Karpas-422 (cell line): ENCODE measurements at regions not wholly inside any gene's neighbourhood (a gene's known extent, or its start where the extent isn't known, plus 50 kb on each side); places are given as distances from the start of the nearest gene placed in this dataset.

ENCODE experiments used
- DNase-seq: peaks from one replicate; pipeline ENCODE4 v3.0.0-alpha.2; 2015
- H2AFZ ChIP-seq: fragments of 200-600 bp; sonication (generic); 2 replicates; pipeline ENCODE4 v1.6.1; 2014; ENCODE audit warnings: antibody characterized with exemption, low read length, mixed read lengths
- H3K27ac ChIP-seq: fragments of 200-600 bp; sonication (generic); 2 replicates; pipeline ENCODE4 v1.5.1; 2014; ENCODE audit warnings: mild to moderate bottlenecking, low read length, moderate library complexity
- H3K27me3 ChIP-seq: fragments of 200-600 bp; sonication (generic); 2 replicates; pipeline ENCODE4 v1.6.1; 2014; ENCODE audit warnings: low read length, mixed read lengths
- H3K36me3 ChIP-seq: fragments of 200-600 bp; sonication (generic); 2 replicates; pipeline ENCODE4 v1.6.1; 2014; ENCODE audit warnings: low read length, mixed read lengths; ENCODE audit not compliant: insufficient read depth
- H3K4me1 ChIP-seq: fragments of 200-600 bp; sonication (generic); 2 replicates; pipeline ENCODE4 v1.6.1; 2014; ENCODE audit warnings: mild to moderate bottlenecking, low read length, mixed read lengths
- H3K4me2 ChIP-seq: fragments of 200-600 bp; sonication (generic); 2 replicates; pipeline ENCODE4 v1.6.1; 2014; ENCODE audit warnings: low read length, low read depth, mild to moderate bottlenecking; ENCODE audit not compliant: poor library complexity, severe bottlenecking
- H3K4me3 ChIP-seq: fragments of 200-600 bp; sonication (generic); 2 replicates; pipeline ENCODE4 v1.5.1; 2014; ENCODE audit warnings: mild to moderate bottlenecking, antibody characterized with exemption, low read length, mixed read lengths
- H3K79me2 ChIP-seq: fragments of 200-600 bp; sonication (generic); 2 replicates; pipeline ENCODE4 v1.6.1; 2014; ENCODE audit warnings: mild to moderate bottlenecking, low read length, mixed read lengths
- H3K9ac ChIP-seq: fragments of 200-600 bp; sonication (generic); 2 replicates; pipeline ENCODE4 v1.6.0; 2014; ENCODE audit warnings: low read length
- H3K9me2 ChIP-seq: fragments of 200-600 bp; sonication (generic), shearing (Covaris generic); replicated peaks from 2 replicates; pipeline ENCODE4 v1.6.0; 2014; ENCODE audit warnings: mild to moderate bottlenecking, low read length, moderate library complexity; ENCODE audit not compliant: insufficient read depth
- H3K9me3 ChIP-seq: fragments of 300-700, 200-600 bp; sonication (generic); 2 replicates; pipeline ENCODE4 v1.6.1; 2014; ENCODE audit warnings: low read length, mixed read lengths
- H4K20me1 ChIP-seq: fragments of 200-600 bp; sonication (generic); 2 replicates; pipeline ENCODE4 v1.6.1; 2014; ENCODE audit warnings: mild to moderate bottlenecking, antibody characterized with exemption, low read length, low read depth; ENCODE audit not compliant: insufficient read depth

DNA sequence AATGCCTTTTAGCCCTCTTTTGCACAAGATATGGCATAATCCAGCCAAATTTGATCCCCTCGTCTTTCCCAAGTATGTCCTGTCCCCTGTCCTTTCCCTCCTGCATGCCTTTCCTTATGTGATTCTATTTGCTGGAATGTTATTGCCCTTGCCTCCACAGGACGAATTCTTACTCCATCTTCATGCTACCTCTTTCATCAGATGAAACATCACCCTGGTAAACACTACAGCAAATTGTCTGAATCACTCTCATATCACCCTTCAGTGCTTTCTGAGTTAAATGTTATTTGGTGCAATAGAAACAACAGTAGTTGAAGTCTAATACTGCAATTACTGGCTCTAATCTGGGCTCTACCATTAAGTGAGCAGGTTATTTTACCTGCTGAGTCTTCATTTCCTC, 52.2 kb upstream of the FAT1 start:
- Histone ChIP-seq H3K79me2 (no peaks in the 10 kb centered on the region), H2AFZ (no peak overlapping the region), H3K9me2 (no peaks in the 10 kb centered on the region), H3K27ac (no peak overlapping the region), H3K9ac (no peak overlapping the region), H3K4me1 (peaks cover 8% of the 10 kb centered on the region), H3K4me3 (no peak overlapping the region), H3K36me3 (no peaks in the 10 kb centered on the region), H3K4me2 (no peak overlapping the region), H4K20me1 (no peaks in the 10 kb centered on the region), H3K9me3 (no peaks in the 10 kb centered on the region), H3K27me3 (no peaks in the 10 kb centered on the region)
- DNase-seq: no peak

DNA sequence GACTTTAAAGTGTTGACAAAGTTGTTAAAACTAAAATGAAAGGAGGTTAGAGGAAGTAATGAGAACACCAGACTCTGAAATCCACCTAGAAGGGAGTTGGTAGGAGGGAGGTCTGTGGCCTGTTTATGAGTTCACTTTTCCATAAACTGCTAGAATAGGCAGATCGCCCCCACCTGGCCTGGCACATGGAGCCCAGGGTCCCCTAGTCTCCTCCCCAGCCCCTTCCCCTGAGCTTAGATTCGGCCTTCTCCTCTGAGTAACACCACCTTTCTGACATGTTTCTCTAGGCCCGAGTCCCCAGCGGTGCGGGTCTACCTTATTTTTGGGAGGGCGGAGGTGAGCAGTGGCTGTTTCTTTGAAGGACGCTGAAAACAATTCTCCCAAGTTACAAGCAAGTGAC, 54.5 kb upstream of the FAT1 start:
- Histone ChIP-seq H3K79me2 (no peaks in the 10 kb centered on the region), H3K27me3 (no peaks in the 10 kb centered on the region), H3K4me2 (no peak overlapping the region), H3K4me1 (peaks cover 8% of the 10 kb centered on the region), H3K27ac (no peak overlapping the region), H3K9me3 (no peaks in the 10 kb centered on the region), H3K9me2 (no peaks in the 10 kb centered on the region), H3K4me3 (no peak overlapping the region), H3K36me3 (no peaks in the 10 kb centered on the region), H3K9ac (no peak overlapping the region), H2AFZ (no peak overlapping the region), H4K20me1 (no peaks in the 10 kb centered on the region)
- DNase-seq: no peak

GRCh38 chr4:186780291-186781031, 56.8 kb upstream of the FAT1 start:
- Histone ChIP-seq H3K36me3 (no peaks in the 10 kb centered on the region), H3K27me3 (no peaks in the 10 kb centered on the region), H3K9me2 (no peaks in the 10 kb centered on the region), H3K4me2 (no peak overlapping the region), H3K4me3 (no peak overlapping the region), H3K9ac (no peak overlapping the region), H2AFZ (no peak overlapping the region), H4K20me1 (no peaks in the 10 kb centered on the region), H3K27ac (no peak overlapping the region), H3K4me1 (peaks cover 8% of the 10 kb centered on the region), H3K79me2 (no peaks in the 10 kb centered on the region), H3K9me3 (no peaks in the 10 kb centered on the region)
- no peak for DNase-seq

- Histone ChIP-seq H3K27me3 (no peaks in the 10 kb centered on the region), H3K9ac (no peak overlapping the region), H3K27ac (no peak overlapping the region), H4K20me1 (no peaks in the 10 kb centered on the region), H3K4me1 (peaks cover 8% of the 10 kb centered on the region), H3K4me2 (no peak overlapping the region), H3K4me3 (no peak overlapping the region), H3K36me3 (no peaks in the 10 kb centered on the region), H3K9me3 (no peaks in the 10 kb centered on the region), H3K79me2 (no peaks in the 10 kb centered on the region), H3K9me2 (no peaks in the 10 kb centered on the region), H2AFZ (no peak overlapping the region)
- no peak for DNase-seq
Observed at GRCh38 chr4:186781032-186781917, 57.6 kb upstream of the FAT1 start.

- Histone ChIP-seq H4K20me1 (no peaks in the 10 kb centered on the region), H3K4me3 (no peak overlapping the region), H3K4me2 (no peak overlapping the region), H3K79me2 (no peaks in the 10 kb centered on the region), H3K4me1 (peaks cover 8% of the 10 kb centered on the region), H3K9ac (no peak overlapping the region), H3K9me3 (no peaks in the 10 kb centered on the region), H2AFZ (no peak overlapping the region), H3K27ac (no peak overlapping the region), H3K36me3 (no peaks in the 10 kb centered on the region), H3K27me3 (no peaks in the 10 kb centered on the region), H3K9me2 (no peaks in the 10 kb centered on the region)
- no peak for DNase-seq
Observed at GRCh38 chr4:186782302-186782701, 58.6 kb upstream of the FAT1 start.

DNA sequence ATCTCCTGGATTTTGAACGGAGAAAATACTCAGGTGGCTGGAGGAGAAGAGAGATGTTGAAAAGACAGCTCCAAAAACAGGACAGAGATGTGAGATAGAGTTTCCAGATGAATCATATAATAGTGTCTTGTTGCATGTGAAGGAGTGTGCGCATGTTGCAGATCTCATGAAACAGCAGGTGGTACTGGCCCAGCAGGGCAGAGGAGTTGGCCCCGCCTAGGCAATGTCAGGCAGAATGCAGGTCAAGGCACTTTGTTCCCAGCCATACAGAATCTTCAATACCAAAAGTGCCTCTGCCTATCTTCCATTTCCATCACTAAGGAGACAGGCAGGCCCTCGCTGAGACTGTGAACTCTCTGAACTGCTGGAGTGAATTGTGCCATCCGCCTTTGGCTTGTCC, 63.9 kb upstream of the FAT1 start:
- no peak overlapping the region for H3K4me2 ChIP-seq
- H3K36me3 ChIP-seq: no peaks in the 10 kb centered on the region
- H3K27me3 ChIP-seq: no peaks in the 10 kb centered on the region
- H3K79me2 ChIP-seq: no peaks in the 10 kb centered on the region
- H3K9me3 ChIP-seq: no peaks in the 10 kb centered on the region
- H2AFZ ChIP-seq: no peak overlapping the region
- H3K4me1 ChIP-seq: peaks cover 3% of the 10 kb centered on the region
- DNase-seq: no peak
- no peaks in the 10 kb centered on the region for H3K9me2 ChIP-seq
- no peaks in the 10 kb centered on the region for H4K20me1 ChIP-seq
- no peak overlapping the region for H3K9ac ChIP-seq
- no peak overlapping the region for H3K27ac ChIP-seq
- H3K4me3 ChIP-seq: no peak overlapping the region

DNA sequence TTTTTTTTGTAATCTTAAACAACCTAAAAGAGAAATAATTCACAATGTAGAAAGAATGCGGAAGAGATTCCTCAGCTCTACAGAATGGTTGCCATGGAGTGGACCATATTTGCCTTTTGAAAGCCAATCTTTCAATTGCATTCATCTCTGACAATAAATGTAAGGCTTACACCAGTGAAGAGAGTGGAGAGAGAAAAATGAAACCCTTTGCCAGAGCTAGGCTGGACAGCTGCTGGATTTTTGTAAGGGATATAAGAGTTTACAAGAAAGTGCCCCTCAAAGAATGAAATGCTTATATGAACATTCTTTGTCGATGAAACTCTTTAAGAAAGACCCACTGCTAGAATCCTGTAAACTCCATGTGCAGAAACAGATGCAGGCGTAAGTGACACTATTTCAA, 66.0 kb upstream of the FAT1 start:
- Histone ChIP-seq H2AFZ (no peak overlapping the region), H3K9me2 (no peaks in the 10 kb centered on the region), H3K79me2 (no peaks in the 10 kb centered on the region), H3K9ac (no peak overlapping the region), H4K20me1 (no peaks in the 10 kb centered on the region), H3K4me1 (peaks cover 10% of the 10 kb centered on the region), H3K27me3 (no peaks in the 10 kb centered on the region), H3K27ac (no peak overlapping the region), H3K36me3 (no peaks in the 10 kb centered on the region), H3K9me3 (no peaks in the 10 kb centered on the region), H3K4me3 (no peak overlapping the region), H3K4me2 (no peak overlapping the region)
- DNase-seq: no peak

GRCh38 chr4:186790630-186791029, 67.0 kb upstream of the FAT1 start:
- Histone ChIP-seq H3K36me3 (no peaks in the 10 kb centered on the region), H3K4me3 (no peak overlapping the region), H3K9me2 (no peaks in the 10 kb centered on the region), H3K27me3 (no peaks in the 10 kb centered on the region), H3K9me3 (no peaks in the 10 kb centered on the region), H3K4me2 (no peak overlapping the region), H3K9ac (no peak overlapping the region), H3K4me1 (peaks cover 10% of the 10 kb centered on the region), H4K20me1 (no peaks in the 10 kb centered on the region), H3K27ac (no peak overlapping the region), H3K79me2 (no peaks in the 10 kb centered on the region), H2AFZ (no peak overlapping the region)
- no peak for DNase-seq
